T follicular helper cell (primary cell): ENCODE measurements at regions not wholly inside any gene's neighbourhood (a gene's known extent, or its start where the extent isn't known, plus 50 kb on each side); places are given as distances from the start of the nearest gene placed in this dataset.

Source experiments
- DNase-seq: peaks from one replicate; pipeline ENCODE4 v3.0.0-alpha.2; 2020; ENCODE audit warnings: low read depth

GRCh38 chr3:150069154-150069527 lies 98.4 kb upstream of the PFN2 start:
- DNase-seq = no peak

GRCh38 chr3:150068440-150069153 lies 97.9 kb upstream of the PFN2 start:
- no peak for DNase-seq

GRCh38 chr3:150067561-150067960 lies 96.9 kb upstream of the PFN2 start:
- no peak for DNase-seq

- DNase-seq = no peak
Measured at GRCh38 chr3:150064971-150065370, 94.3 kb upstream of the PFN2 start.

GRCh38 chr3:150063237-150063636 lies 92.5 kb upstream of the PFN2 start:
- DNase-seq = no peak

GRCh38 chr3:150062492-150062891 lies 91.8 kb upstream of the PFN2 start:
- DNase-seq = no peak

GRCh38 chr3:150061288-150062024 lies 90.8 kb upstream of the PFN2 start:
- DNase-seq = no peak

GRCh38 chr3:150059729-150060128 lies 89.0 kb upstream of the PFN2 start:
- DNase-seq = no peak

GRCh38 chr3:150059241-150059640 lies 88.5 kb upstream of the PFN2 start:
- no peak for DNase-seq

GRCh38 chr3:150057227-150057626 lies 86.5 kb upstream of the PFN2 start:
- DNase-seq = no peak

- DNase-seq = no peak
Measured at GRCh38 chr3:150055332-150055731, 84.6 kb upstream of the PFN2 start.

GRCh38 chr3:150054635-150055034 lies 83.9 kb upstream of the PFN2 start:
- no peak for DNase-seq

GRCh38 chr3:150050510-150050909 lies 79.8 kb upstream of the PFN2 start:
- DNase-seq = no peak

- no peak for DNase-seq
Measured at GRCh38 chr3:150049317-150049716, 78.6 kb upstream of the PFN2 start.

GRCh38 chr3:150041877-150042276 lies 71.2 kb upstream of the PFN2 start:
- no peak for DNase-seq

GRCh38 chr3:150040097-150040496 lies 69.4 kb upstream of the PFN2 start:
- no peak for DNase-seq

- no peak for DNase-seq
Measured at GRCh38 chr3:150038830-150039229, 68.1 kb upstream of the PFN2 start.

- no peak for DNase-seq
Measured at GRCh38 chr3:150036780-150037179, 66.1 kb upstream of the PFN2 start.

- no peak for DNase-seq
Measured at GRCh38 chr3:150035910-150036612, 65.4 kb upstream of the PFN2 start.

- DNase-seq = no peak
Measured at GRCh38 chr3:150035301-150035779, 64.6 kb upstream of the PFN2 start.

GRCh38 chr3:150033721-150034120 lies 63.0 kb upstream of the PFN2 start:
- DNase-seq = no peak

GRCh38 chr3:150030841-150031240 lies 60.1 kb upstream of the PFN2 start:
- DNase-seq = no peak

- DNase-seq = no peak
Measured at GRCh38 chr3:150023239-150023636, 52.5 kb upstream of the PFN2 start.
